Dedifferentiated amniotic fluid mesenchymal stem cell (primary cell): ENCODE measurements at regions not wholly inside any gene's neighbourhood (a gene's known extent, or its start where the extent isn't known, plus 50 kb on each side); places are given as distances from the start of the nearest gene placed in this dataset.
"Not testable (repeated sequence)": the region's sequence is repeated elsewhere in the genome, so short reads cannot be mapped to it uniquely, and the experiment has no call there.

Source experiments
- DNase-seq: peaks from one replicate; pipeline ENCODE4 v3.0.0-alpha.2; 2016; ENCODE audit errors: extremely low spot score

DNA sequence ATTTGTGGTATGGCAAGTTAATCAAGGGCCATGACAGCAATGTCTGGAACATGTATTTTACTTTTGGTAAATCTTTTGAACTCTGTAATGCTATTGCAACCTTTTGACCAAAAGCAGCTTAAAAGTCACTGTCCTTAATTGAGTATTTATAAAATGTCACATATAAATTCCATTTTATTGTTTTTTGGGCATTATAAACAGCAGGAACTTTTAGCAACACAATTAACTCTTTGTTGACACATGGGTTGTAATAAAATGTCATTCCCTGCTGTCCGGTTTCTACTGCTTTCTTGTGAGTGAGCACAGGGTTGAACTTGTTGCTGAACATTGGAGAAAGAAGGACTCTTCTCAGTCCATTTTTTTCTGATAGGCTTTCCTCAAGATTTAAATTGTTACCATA, 1923.1 kb downstream of the PCDH9 start:
- DNase-seq: no peak

DNA sequence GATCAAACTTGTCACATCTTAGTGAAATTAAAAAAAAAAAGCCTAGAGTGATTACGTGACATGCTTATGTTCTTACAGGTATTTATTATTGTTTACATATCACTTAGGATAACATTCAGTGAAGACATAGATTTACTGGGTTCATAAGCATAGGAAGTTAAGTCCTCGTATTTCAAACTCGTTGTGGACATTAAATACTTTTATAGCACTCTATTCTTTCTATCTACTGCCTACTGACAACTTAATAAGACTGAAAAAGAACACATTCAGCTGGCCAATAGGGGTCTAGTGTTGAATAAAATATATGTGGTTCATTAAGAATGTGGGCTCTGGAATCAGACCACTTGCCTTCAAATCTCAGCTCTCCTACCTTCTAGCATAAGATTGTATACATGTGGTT, 1927.4 kb downstream of the PCDH9 start:
- DNase-seq: no peak

DNA sequence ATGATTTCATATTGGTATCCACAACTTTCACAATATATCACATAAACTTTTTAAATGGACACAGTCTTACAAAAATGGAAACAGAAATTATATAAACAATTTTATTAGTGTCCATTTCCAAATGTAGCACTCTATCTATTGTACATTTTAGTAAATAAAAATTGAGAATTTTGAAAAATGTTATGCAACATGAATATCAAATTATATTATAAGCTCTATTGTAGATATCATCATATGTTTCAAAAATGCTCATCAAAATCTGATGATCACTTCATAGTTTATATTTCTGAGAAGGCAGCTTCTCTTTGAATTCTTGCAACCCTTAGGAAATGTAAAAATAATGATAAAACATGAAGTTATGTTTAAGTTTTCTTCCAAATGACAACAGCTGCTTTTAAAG, 1928.6 kb downstream of the PCDH9 start:
- DNase-seq: no peak

DNA sequence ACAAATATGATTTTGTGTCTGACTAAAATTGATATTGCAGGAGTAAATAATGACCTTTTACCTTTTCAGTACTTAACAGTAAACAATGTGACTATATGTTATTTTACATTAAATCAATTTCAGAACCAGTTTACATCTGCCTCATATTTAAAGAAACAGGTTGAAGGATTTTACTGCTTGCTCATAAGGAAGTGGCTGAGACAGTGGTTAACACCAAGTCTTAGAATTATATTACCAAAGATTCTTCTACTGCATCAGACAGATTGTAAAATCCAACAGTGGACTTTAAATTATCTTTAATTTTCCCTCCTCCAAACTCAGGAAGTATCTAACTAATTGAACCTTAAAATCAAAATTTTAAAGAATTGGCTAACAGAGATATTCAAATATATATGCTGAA, 1929.9 kb downstream of the PCDH9 start:
- DNase-seq: no peak

DNA sequence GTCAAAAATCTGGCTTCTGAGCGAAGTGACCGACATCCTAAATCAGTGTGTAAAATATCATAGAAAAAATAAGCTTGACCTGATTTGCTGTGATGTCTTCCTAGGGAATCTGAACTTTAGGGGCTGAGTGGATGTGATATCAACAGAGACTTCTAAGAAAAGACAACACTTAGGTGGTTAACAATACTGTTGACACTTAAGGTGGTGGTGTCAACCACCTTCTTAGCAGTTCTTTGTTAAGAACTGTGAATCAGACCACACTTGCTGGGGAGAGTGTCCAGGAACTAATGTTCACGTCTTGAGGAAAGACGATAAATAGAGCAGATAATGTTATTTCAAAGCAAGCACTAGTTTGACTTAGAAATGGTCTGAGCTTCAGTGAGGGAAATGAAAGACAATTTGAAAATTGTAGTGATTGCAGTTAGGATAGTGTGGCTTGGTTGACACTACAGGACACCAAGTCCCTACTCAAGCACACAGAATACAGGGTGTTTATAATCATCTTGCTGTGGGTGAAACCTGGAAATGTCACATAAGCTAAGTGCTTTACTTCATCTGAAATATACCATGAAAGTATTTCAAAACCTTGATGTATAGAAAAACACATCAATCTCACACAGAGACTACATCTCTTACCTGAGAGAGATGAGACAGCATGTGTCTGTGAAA, 1936.5 kb downstream of the PCDH9 start:
- DNase-seq: no peak

DNA sequence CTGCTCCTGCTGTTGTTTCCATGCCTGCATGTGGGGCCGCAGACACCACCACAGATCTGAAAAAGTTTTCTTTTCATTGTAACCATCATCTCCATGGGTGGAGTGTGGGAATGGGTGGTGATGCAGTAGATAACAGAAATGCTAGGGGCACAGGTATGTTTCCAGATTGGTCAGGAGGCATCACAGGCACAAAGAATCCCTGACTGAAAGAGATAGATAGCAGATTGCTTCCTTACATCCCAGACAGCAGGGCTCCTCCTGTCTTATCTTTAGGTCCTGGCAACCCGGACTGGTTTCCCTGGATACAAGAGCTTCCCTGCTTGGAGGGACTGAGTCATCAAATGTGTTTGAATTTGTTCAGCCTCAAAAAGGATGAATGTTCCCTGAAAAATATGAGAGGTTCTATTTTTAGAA, 1937.6 kb downstream of the PCDH9 start:
- DNase-seq: peak; percentile 67

DNA sequence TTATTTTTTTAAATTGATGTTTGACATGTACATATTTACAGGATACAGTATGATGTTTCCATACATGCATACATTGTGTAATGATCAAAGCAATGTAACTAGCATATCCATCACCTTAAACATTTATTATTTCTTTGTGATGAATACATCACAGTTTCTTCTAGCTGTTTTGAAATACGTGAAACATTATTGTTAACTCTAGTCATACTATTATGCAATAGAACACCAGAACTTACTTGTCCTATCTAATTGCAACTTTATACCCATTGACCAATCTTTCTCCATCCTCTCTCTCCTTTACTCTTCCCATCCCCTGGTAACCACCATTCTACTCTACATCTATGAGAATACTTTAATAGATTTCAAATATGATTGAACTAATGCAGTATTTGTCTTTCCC, 1942.7 kb downstream of the PCDH9 start:
- DNase-seq: no peak

DNA sequence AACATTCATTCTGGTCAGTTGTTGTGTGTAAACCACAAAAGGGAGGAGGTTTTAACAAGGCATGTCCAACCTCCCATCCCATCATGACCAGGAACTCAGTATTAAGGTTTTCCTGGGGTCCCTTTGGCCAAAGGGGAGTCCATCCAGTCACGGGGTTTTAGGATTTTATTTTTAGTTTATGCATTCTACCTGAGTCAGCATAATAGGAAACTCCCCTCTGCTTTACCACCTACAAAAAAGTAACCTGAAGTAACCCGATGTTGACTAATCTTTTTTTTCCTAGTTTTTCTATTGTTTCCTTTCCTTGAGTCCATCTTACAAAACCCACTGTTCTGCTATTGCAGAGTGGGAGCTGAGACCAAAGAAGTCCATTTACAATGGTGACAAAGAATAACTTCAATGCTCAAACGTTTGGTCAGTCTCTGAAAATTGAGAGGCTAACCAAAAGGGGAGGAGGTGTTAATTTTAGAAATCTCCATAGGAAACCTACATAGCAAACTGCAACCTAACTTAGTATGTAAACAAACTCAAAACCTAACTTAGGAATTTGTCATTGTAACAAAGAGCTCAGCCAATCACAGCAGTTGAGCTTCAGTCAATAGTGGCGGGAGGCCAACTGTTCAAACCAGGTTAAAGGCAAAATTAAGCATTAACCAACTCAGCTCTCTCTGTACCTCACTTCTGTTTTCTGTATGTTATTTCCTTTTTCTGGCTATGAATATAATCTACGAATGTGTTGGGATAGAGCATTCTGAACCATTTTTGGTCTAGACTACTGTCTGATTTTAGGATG, 1954.1 kb downstream of the PCDH9 start:
- no peak for DNase-seq

DNA sequence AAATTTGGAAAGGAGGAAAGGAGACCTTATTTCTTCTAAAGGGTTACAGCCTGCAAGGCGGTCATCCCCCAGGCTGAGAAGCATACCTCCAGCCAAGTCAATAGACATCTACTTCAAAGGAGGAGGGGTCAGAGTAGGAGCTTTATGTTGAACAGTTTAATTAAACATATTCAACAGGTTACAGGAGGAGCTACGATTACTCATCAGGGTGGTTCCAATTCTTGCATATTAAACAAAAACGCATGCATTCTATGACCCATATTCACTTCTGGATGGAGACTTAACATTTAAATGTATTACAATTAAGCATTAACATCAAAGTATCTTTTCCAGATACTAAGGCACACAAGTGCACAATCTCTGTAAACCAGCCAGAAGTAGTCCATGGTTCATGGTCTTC, 1955.0 kb downstream of the PCDH9 start:
- no peak for DNase-seq

DNA sequence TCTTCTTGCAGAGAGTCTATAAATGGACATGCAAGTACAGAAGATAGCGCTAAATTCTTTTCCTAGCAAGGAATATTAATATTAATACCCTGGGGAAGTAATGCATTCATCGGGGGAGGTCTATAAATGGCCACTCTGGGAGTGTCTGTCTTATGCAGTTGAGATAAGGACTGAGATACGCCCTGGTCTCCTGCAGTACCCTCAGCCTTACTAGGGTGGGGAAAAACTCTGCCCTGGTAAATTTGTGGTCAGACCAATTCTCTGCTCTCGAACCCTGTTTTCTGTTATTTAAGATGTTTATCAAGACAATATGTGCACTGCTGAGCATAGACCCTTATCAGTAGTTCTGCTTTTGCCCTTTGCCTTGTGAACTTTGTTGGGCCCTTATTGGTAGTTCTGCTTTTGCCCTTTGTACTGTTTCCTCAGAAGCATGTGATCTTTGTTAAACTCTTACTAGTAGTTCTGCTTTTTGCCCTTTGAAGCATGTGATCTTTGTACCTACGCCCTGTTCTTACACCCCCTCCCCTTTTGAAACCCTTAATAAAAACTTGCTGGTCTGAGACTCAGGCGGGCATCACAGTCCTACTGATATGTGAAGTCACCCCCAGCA, 1956.2 kb downstream of the PCDH9 start:
- DNase-seq: not testable (repeated sequence)

DNA sequence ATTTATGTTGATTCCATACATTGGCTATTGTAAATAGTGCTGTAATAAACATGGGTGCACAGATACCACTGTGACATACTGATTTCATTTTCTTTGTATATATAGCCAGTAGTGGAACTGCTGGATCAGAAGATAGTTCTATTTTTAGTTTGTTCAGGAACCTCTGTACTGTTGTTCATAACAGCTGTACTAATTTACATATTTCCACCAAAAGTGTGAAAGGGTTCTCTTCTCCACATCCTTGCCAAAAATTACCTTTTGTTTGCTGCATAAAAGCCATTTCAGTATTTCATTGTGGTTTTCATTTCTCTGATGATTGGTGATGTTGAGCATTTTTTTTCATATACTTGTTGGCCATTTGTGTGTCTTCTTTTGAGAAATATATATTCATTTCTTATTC, 1962.1 kb downstream of the PCDH9 start:
- DNase-seq: no peak

DNA sequence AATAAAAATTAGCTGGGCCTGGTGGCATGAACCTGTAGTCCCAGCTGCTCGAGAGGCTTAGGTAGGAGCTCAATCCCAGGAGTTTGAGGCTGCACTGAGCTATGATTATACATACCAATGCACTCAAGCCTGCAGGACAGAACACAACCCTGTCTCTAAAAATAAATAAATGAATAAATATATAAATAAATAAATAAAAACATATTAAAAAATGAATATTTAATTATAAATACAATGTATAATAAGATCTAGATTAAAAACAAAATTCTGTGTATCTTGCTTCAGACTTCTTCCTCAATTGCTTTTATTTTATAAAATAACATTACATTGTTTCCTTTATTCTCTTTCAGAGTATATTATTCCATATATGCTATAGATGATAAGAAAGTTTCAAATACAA, 1964.1 kb downstream of the PCDH9 start:
- DNase-seq: no peak

DNA sequence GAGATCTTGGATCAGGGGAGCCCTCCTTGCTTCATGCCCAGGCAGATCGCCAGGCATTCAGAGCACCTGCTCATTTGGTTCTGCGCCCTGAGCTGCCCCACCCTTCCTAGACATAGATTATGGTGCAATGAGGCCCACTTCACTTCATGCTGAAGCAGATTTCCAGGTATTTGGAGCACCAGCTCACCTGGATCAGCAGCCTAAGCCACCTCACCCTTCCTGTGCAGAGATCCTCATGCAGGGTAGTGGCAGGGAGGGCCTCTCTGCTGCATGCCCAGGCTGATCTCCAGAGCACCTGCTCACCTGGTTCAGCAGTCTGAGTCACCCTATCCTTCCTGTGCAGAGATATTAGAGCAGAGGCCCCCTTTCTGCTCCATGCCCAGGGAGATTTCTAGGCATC, 1966.1 kb downstream of the PCDH9 start:
- DNase-seq: no peak

DNA sequence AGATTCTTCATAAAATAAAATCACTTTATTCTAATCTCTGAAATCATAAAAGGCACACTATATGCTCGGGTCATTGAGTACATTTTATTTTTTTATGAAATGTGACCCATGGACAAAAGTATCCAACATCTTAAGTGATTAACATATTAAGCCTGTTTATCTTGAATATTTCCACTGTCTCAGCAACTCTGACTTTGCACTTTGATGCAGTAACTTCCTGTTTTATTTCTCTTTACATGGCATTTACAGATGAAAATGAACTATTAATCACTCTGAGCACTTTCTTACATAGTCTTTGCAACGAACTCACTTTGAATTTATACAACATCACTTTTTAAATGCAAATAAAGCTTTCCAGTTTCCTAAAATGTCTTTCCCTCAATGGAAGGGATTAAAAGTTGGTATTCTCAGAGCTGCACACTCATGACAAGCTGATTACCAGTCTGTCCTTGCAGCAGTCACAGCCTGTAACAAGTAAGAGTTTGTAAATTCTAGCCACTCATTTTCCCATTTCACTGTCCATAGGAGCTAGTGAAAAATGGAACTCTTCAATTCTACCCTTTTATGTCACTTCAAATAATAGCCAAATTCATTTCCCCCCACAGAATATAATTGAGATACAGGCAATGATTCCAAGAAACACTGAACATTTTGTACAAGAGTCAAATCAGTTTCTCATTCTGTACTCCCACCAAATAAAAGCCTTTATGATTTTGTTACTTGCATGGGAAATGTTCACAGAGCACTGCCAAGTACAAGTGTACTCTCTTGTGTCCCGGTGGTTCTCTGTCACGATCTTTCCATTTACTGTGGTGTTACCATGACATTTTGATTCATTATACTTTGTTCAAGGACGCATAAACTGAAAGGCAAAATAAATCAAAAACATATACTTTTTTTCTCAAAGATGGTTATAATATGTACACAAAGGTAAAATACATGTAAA, 1968.9 kb downstream of the PCDH9 start:
- no peak for DNase-seq

DNA sequence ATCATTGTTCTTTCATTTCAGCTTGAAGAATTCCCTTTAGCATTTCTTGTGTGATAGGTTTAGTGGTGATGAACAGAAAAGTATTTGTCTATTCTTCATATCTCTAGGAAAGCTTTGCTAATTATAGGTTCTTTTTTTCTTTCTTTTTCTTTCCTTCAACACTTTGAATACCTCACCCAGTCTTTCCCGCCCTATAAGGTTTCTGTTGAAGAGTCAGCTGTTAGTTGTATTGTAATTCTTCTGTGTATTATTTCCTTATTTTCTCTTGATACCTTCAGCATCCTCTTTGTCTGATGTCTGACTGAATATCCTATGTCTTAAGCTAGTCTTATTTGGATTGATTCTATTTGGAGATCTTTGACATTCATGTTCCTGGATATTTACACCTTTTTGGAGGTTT, 1989.4 kb downstream of the PCDH9 start:
- no peak for DNase-seq

DNA sequence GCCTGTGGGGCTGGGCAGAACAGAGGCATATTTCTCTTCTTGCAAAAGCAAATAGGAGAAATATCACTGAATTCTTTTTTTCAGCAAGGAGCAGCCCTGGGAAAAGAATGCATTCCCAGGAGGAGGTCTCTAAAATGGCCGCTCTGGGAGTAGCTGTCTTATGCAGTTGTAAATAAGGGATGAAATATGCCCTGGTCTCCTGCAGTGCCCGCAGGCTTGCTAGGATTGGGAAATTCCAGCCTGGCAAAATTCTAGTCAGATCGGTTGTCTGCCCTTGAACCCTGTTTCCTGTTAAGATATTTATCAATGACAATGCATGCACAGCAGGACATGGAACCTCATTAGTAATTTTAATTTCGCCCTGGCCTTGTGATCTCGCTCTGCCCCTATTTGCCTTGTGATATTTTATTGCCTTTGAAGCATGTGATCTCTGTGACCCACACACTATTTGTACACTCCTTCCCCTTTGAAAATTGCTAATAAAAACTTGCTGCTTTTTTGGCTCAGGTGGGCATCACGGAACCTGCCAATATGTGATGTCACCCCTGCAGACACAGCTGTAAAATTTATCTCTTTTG, 1993.2 kb downstream of the PCDH9 start:
- DNase-seq: no peak

DNA sequence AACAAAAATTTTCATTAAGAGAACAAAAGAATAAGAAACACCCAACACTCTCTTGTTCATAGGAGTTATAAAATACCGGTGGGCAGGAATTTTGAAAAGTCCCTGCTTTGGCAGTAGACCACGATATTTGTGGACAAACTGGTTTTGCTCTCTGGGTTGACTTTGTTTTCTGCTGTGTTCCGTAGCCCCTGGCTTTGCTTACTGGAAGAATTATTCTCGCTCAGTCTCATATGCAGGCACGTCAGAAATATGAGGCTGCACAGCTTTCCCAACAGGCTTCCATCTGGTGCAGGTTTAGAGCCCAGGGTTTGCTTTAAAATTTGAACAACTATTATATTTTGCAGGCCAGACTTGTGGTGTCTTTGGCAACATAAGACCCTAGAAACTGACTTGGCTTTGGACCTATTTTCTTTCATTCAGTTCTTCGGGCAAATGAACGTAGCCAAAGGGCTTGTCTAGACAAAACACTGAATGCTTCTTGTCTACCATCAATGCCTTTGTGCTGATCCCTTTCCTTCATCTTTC, 2012.6 kb downstream of the PCDH9 start:
- no peak for DNase-seq

DNA sequence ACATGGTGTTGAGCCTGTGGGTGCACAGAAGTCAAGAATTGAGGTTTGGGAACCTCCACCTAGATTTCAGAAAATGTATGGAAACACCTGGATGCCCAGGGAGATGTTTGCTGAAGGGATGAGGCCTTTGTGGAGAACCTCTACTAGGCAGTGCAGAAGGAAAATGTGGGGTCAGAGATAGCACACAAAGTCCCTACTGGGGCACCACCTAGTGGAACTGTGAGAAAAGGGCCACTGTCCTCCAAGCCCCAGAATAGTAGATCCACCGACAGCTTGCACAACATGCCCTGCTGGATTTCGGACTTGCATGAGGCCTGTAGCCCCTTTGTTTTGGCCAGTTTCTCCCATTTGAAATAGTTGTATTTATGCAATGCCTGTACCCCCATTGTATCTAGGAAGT, 2027.3 kb downstream of the PCDH9 start:
- DNase-seq: not testable (repeated sequence)

DNA sequence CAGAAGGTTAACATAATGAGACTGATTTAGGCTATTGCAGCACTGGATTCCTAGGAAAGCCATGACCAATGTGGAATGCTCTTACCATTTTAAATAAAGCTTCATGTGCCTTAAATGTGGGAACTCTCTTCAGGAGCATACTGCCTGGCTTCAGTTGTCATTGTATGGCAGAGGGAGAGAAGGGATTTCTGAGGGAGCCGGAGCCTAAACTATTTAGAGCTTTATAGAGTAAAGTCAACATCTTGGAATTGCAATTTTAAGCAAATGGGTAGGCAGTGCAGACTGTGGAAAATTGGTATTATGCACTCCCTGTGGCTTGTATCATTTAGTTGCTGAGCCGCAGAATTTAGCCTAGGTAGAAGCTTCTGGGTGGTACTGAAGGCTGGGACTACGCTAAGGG, 2041.4 kb downstream of the PCDH9 start:
- no peak for DNase-seq

DNA sequence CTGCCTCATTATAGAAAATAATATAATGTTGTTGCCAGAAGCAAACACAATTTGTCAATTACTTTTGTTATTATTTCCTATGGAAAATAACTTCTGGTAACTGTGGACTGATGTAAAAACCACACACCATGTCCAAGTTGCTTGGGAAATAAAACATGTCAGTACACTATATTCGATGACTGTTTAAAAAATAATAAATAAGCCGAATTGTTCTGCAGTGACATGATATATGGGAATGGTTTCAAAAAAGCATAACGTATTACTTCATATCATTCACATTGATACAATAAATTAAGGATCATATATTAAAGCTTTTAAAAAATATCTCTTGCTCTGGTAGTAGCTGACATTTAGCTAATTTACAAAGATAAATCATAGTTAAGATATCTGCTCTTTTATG, 2062.1 kb downstream of the PCDH9 start:
- DNase-seq: no peak

DNA sequence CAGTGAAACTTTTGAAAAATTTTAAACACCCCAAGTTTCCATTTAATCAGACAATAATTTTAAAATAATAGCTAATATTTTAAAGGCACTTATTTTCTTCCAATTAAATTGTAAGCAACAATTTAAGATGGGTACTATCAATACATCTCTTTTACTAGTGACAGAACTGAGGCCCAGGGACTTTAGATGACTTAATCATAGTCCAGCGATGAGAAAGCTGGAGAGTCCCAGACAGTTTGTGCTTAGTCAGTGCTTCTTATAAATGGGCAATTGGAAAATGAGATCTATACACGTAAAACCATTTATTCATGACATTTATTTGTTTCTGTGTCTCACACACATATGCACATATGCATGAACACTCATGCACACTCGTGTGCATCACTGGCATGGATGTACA, 2063.5 kb downstream of the PCDH9 start:
- DNase-seq: no peak
